CD14-positive monocyte (primary cell): ENCODE measurements at regions not wholly inside any gene's neighbourhood (a gene's known extent, or its start where the extent isn't known, plus 50 kb on each side); places are given as distances from the start of the nearest gene placed in this dataset.

ENCODE experiments used
- DNase-seq, 3 donors: peaks; one replicate each; pipeline ENCODE4 v3.0.0-alpha.2; 2011 to 2022
- H2AFZ ChIP-seq: 2 replicates; pipeline ENCODE4 v1.6.0; 2012; ENCODE audit warnings: mild to moderate bottlenecking, low read depth, low read length, inconsistent platforms; ENCODE audit not compliant: insufficient read depth, poor library complexity, severe bottlenecking
- H3K27ac ChIP-seq, 2 donors: 1 replicate in 1 of 2; 2 replicates in 1 of 2; pipeline ENCODE4 v1.5.1; 2012 to 2013; ENCODE audit warnings: low read length in 2 of 2, control low read depth in 1 of 2, inconsistent platforms in 1 of 2, low read depth in 1 of 2, mild to moderate bottlenecking in 1 of 2
- H3K27me3 ChIP-seq, 2 donors: one replicate each; pipeline versions ENCODE4 v1.6.0 to v1.6.1; 2011 to 2013; ENCODE audit warnings: low read length in 2 of 2; ENCODE audit not compliant: control insufficient read depth in 2 of 2, insufficient read depth in 2 of 2
- H3K36me3 ChIP-seq, 2 donors: replicated peaks in 1 of 2; 1 replicate in 1 of 2; 2 replicates in 1 of 2; pipeline versions ENCODE4 v1.5.1 to v1.6.1; 2012 to 2013; ENCODE audit warnings: low read length in 2 of 2, control low read depth in 1 of 2, inconsistent platforms in 1 of 2, mild to moderate bottlenecking in 1 of 2; ENCODE audit not compliant: insufficient read depth in 2 of 2, control insufficient read depth in 1 of 2
- H3K4me1 ChIP-seq, 2 donors: 1 replicate in 1 of 2; 2 replicates in 1 of 2; pipeline versions ENCODE4 v1.5.1 to v1.6.1; 2012 to 2013; ENCODE audit warnings: low read length in 2 of 2, control low read depth in 1 of 2, inconsistent platforms in 1 of 2, mild to moderate bottlenecking in 1 of 2, moderate library complexity in 1 of 2; ENCODE audit not compliant: insufficient read depth in 2 of 2, control insufficient read depth in 1 of 2
- H3K4me2 ChIP-seq: replicated peaks from 2 replicates; pipeline ENCODE3; 2012; ENCODE audit warnings: low read length, moderate library complexity, mild to moderate bottlenecking; ENCODE audit not compliant: poor library complexity, severe bottlenecking; ENCODE audit errors: extremely low read depth
- H3K4me3 ChIP-seq, 3 experiments: fragments of 200-600 bp in 1 of 3; sonication (generic) in 1 of 3; replicated peaks in 1 of 3; 1 replicate in 2 of 3; 2 replicates in 1 of 3; pipeline ENCODE4 v1.5.1; 2011 to 2013; ENCODE audit warnings: low read length in 3 of 3, mild to moderate bottlenecking in 3 of 3, control low read depth in 2 of 3, low read depth in 2 of 3, inconsistent platforms in 1 of 3, moderate library complexity in 1 of 3
- H3K79me2 ChIP-seq: 2 replicates; pipeline ENCODE4 v1.6.0; 2012; ENCODE audit warnings: mild to moderate bottlenecking, control low read depth, inconsistent platforms, low read length, moderate library complexity; ENCODE audit not compliant: insufficient read depth
- H3K9ac ChIP-seq: 2 replicates; pipeline ENCODE4 v1.6.0; 2017; ENCODE audit warnings: low read length, mild to moderate bottlenecking; ENCODE audit not compliant: insufficient read depth, poor library complexity, severe bottlenecking
- H3K9me3 ChIP-seq, 2 donors: replicated peaks in 1 of 2; 1 replicate in 1 of 2; 2 replicates in 1 of 2; pipeline versions ENCODE4 v1.5.1 to v1.6.1; 2012 to 2013; ENCODE audit warnings: low read length in 2 of 2, control low read depth in 1 of 2; ENCODE audit not compliant: control insufficient read depth in 1 of 2, insufficient read depth in 1 of 2
- H4K20me1 ChIP-seq: 2 replicates; pipeline ENCODE4 v1.6.0; 2012; ENCODE audit warnings: mild to moderate bottlenecking, low read length, control low read depth, moderate library complexity; ENCODE audit not compliant: insufficient read depth
- H3K27ac Mint-ChIP-seq, 7 donors: one replicate each; pipeline ENCODE4 v1.8.0; 2020; ENCODE audit warnings: mild to moderate bottlenecking in 7 of 7, mixed read lengths in 7 of 7, moderate library complexity in 6 of 7, inconsistent platforms in 2 of 7
- H3K27me3 Mint-ChIP-seq, 3 donors: one replicate each; pipeline ENCODE4 v1.8.0; 2021 to 2022; ENCODE audit warnings: low read depth in 3 of 3, mild to moderate bottlenecking in 3 of 3, mixed read lengths in 3 of 3, moderate library complexity in 3 of 3, inconsistent platforms in 1 of 3
- H3K36me3 Mint-ChIP-seq, 2 donors: one replicate each; pipeline ENCODE4 v1.8.0; 2020; ENCODE audit warnings: mixed read lengths in 2 of 2, inconsistent platforms in 1 of 2, mild to moderate bottlenecking in 1 of 2
- H3K4me1 Mint-ChIP-seq: one replicate; pipeline ENCODE4 v1.8.0; 2020; ENCODE audit warnings: mild to moderate bottlenecking, mixed read lengths
- H3K4me3 Mint-ChIP-seq, 2 donors: one replicate each; pipeline ENCODE4 v1.8.0; 2020; ENCODE audit warnings: mild to moderate bottlenecking in 2 of 2, mixed read lengths in 2 of 2, moderate library complexity in 1 of 2
- H3K9me3 Mint-ChIP-seq, 7 donors: one replicate each; pipeline ENCODE4 v1.8.0; 2020 to 2022; ENCODE audit warnings: mixed read lengths in 7 of 7, mild to moderate bottlenecking in 6 of 7, moderate library complexity in 6 of 7, inconsistent platforms in 2 of 7
- WGBS: methylation state at CpG from one replicate; pipeline ENCODE4 v1.1.5; 2013; ENCODE audit warnings: missing lambda C conversion rate; ENCODE audit not compliant: insufficient coverage; 5-methylcytosine and 5-hydroxymethylcytosine counted together
- intact Hi-C, 2 donors: fragments of 100-400 bp; cut with micrococcal nuclease; formaldehyde crosslinking; loops; one replicate each; pipeline versions ENCODE4 v1.15.0 to v1.15.1; 2023
- TF ChIP-seq, protein P1 (sequence below): fragments of 200-600 bp; IDR thresholded peaks from one replicate; pipeline ENCODE4 v1.8.0; 2022; ENCODE audit warnings: antibody characterized with exemption, mild to moderate bottlenecking

DNA sequence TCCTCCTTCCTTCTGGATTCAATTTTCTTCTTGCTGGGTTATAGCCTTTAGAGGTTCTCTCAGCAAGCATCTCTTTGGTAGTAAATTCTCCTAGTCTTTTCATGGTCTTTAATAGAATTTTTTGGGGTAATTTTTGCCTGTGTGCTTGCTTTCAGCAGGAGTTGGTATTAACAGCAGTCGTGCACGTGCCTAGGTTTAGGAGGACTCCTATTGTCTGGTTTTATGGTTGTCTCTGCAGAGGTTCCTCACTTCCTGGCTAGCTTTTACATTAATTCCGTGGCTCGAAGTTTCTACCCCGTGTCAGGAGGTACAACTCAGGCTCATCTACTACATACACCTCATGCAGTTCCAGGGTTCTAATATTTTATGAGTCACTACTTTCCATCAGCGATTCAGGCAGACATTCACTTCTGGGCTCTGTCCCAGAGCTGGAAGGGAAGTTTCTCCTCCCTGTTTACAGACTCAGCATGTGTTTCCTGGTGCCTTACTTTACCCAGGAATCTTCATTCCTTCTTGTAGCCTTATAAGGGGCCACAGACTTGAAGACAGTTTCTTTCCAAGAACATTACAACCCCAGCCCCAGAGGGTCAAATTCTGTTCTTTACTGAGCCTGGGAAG lies 643.6 kb downstream of the HS3ST4 start:
- Mint-ChIP-seq H3K4me1 (peaks cover 6% of the 10 kb centered on the region), H3K27ac (no peak overlapping the region), H3K36me3 (no peaks in the 10 kb centered on the region), H3K4me3 (no peak overlapping the region), H3K9me3 (peaks cover 11 to 34% (median 18%) of the 10 kb centered on the region in 7 donors), H3K27me3 (peaks cover 0 to 1% (median 1%) of the 10 kb centered on the region in 3 donors)
- no peaks in the 10 kb centered on the region for H3K27me3 ChIP-seq
- DNase-seq: no peak
- no peak overlapping the region for H2AFZ ChIP-seq
- H3K4me1 ChIP-seq: no peaks in the 10 kb centered on the region
- H3K4me2 ChIP-seq: no peak overlapping the region
- H3K27ac ChIP-seq: no peak overlapping the region
- no peak overlapping the region for H3K9ac ChIP-seq
- H3K4me3 ChIP-seq: no peak overlapping the region
- peaks cover 12 to 29% of the 10 kb centered on the region in 2 donors for H3K9me3 ChIP-seq
- no peaks in the 10 kb centered on the region for H4K20me1 ChIP-seq
- TF ChIP-seq, protein P1, sequence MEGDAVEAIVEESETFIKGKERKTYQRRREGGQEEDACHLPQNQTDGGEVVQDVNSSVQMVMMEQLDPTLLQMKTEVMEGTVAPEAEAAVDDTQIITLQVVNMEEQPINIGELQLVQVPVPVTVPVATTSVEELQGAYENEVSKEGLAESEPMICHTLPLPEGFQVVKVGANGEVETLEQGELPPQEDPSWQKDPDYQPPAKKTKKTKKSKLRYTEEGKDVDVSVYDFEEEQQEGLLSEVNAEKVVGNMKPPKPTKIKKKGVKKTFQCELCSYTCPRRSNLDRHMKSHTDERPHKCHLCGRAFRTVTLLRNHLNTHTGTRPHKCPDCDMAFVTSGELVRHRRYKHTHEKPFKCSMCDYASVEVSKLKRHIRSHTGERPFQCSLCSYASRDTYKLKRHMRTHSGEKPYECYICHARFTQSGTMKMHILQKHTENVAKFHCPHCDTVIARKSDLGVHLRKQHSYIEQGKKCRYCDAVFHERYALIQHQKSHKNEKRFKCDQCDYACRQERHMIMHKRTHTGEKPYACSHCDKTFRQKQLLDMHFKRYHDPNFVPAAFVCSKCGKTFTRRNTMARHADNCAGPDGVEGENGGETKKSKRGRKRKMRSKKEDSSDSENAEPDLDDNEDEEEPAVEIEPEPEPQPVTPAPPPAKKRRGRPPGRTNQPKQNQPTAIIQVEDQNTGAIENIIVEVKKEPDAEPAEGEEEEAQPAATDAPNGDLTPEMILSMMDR: no peak
- 70% methylated on average over 2 of the region's 6 CpGs for WGBS
- no peaks in the 10 kb centered on the region for H3K36me3 ChIP-seq
- intact Hi-C loops: no loop called here
- no peaks in the 10 kb centered on the region for H3K79me2 ChIP-seq

GRCh38 chr16:26342621-26343020 lies 650.9 kb downstream of the HS3ST4 start:
- H3K4me2 ChIP-seq: no peak overlapping the region
- Mint-ChIP-seq H3K27ac (no peak overlapping the region), H3K4me3 (no peak overlapping the region), H3K36me3 (no peaks in the 10 kb centered on the region), H3K9me3 (peaks cover 2 to 18% (median 5%) of the 10 kb centered on the region in 7 donors), H3K4me1 (no peaks in the 10 kb centered on the region), H3K27me3 (peaks cover 2 to 4% (median 2%) of the 10 kb centered on the region in 3 donors)
- no peak overlapping the region for H2AFZ ChIP-seq
- no peaks in the 10 kb centered on the region for H3K27me3 ChIP-seq
- H3K4me1 ChIP-seq: no peaks in the 10 kb centered on the region
- TF ChIP-seq, protein P1: no peak
- DNase-seq: no peak
- no peak overlapping the region for H3K9ac ChIP-seq
- no peaks in the 10 kb centered on the region for H3K9me3 ChIP-seq
- no peak overlapping the region for H3K27ac ChIP-seq
- no peaks in the 10 kb centered on the region for H3K79me2 ChIP-seq
- H3K4me3 ChIP-seq: no peak overlapping the region
- intact Hi-C loops: no loop called here
- H4K20me1 ChIP-seq: no peaks in the 10 kb centered on the region
- WGBS: 98% methylated on average over 5 of the region's 6 CpGs
- H3K36me3 ChIP-seq: no peaks in the 10 kb centered on the region
